PC-9 (cell line): ENCODE measurements at regions not wholly inside any gene's neighbourhood (a gene's known extent, or its start where the extent isn't known, plus 50 kb on each side); places are given as distances from the start of the nearest gene placed in this dataset.

Source experiments
- CTCF ChIP-seq: fragments of 200-600 bp; sonication (generic); conservative IDR thresholded peaks from 2 replicates; pipeline ENCODE4 v1.6.1; 2017; ENCODE audit warnings: mixed run types, antibody characterized with exemption, mild to moderate bottlenecking, moderate library complexity
- EZH2 ChIP-seq: fragments of 200-600 bp; sonication (generic); IDR thresholded peaks from 2 replicates; pipeline ENCODE4 v1.8.0; 2017; ENCODE audit warnings: antibody characterized with exemption, low read depth

GRCh38 chr6:19949155-19949554 lies 112.0 kb downstream of the ID4 start:
- TF ChIP-seq CTCF (no peak), EZH2 (no peak)
